H1 (cell line): ENCODE measurements at regions not wholly inside any gene's neighbourhood (a gene's known extent, or its start where the extent isn't known, plus 50 kb on each side); places are given as distances from the start of the nearest gene placed in this dataset.

Experiments
- CTCF ChIA-PET: fragments of 300-600 bp; sonication (Branson Sonifier 250); formaldehyde crosslinking; loops from one replicate; lab custom pipeline; 2021; ENCODE audit not compliant: partially characterized antibody; lab: Charles Lee
- POLR2A ChIA-PET: fragments of 300-600 bp; sonication (Branson Sonifier 250); formaldehyde crosslinking; loops from one replicate; lab custom pipeline; 2021; ENCODE audit warnings: inconsistent platforms; ENCODE audit not compliant: partially characterized antibody; lab: Charles Lee
- DNase-seq, 2 experiments: peaks; one replicate each; pipeline versions ENCODE4 v3.0.0 to v3.0.0-alpha.2; 2010 to 2022; ENCODE audit warnings: low spot score in 2 of 2, low read depth in 1 of 2, mixed read lengths in 1 of 2
- FAIRE-seq: peaks from 2 replicates; lab custom pipeline; 2011; peaks lifted over from hg19 to GRCh38; lab: Jason Lieb, UNC
- H2AFZ ChIP-seq: 2 replicates; pipeline ENCODE4 v1.8.1; 2012; ENCODE audit warnings: low read length, inconsistent platforms
- H2AK5ac ChIP-seq: 2 replicates; pipeline ENCODE4 v1.6.1; 2013; ENCODE audit warnings: low read depth, low read length
- H2BK120ac ChIP-seq: replicated peaks from 2 replicates; pipeline ENCODE3; 2013; ENCODE audit warnings: low read depth, low read length, inconsistent platforms
- H2BK12ac ChIP-seq: 2 replicates; pipeline ENCODE4 v1.6.1; 2013; ENCODE audit warnings: low read depth, low read length
- H2BK15ac ChIP-seq: 2 replicates; pipeline ENCODE4 v1.6.1; 2013; ENCODE audit warnings: low read length
- H2BK20ac ChIP-seq: 2 replicates; pipeline ENCODE4 v1.6.1; 2013; ENCODE audit warnings: low read length
- H2BK5ac ChIP-seq: 2 replicates; pipeline ENCODE4 v1.6.1; 2013; ENCODE audit warnings: low read depth, low read length
- H3K14ac ChIP-seq: 2 replicates; pipeline ENCODE4 v1.6.1; 2013; ENCODE audit warnings: inconsistent platforms; ENCODE audit not compliant: insufficient read length
- H3K18ac ChIP-seq: 2 replicates; pipeline ENCODE4 v1.6.1; 2013; ENCODE audit warnings: low read length; ENCODE audit errors: extremely low read depth
- H3K23ac ChIP-seq: 2 replicates; pipeline ENCODE4 v1.6.1; 2013; ENCODE audit warnings: inconsistent platforms; ENCODE audit not compliant: insufficient read length
- H3K23me2 ChIP-seq: 2 replicates; pipeline ENCODE4 v1.6.1; 2013; ENCODE audit warnings: low read depth, low read length
- H3K27ac ChIP-seq: 2 replicates; pipeline ENCODE4 v1.6.1; 2011; ENCODE audit warnings: low read depth, low read length, inconsistent platforms
- H3K27me3 ChIP-seq, 4 experiments: replicated peaks in 1 of 4; 1 replicate in 1 of 4; 2 replicates in 3 of 4; pipeline versions ENCODE4 v1.6.1 to v1.8.1; 2011 to 2013; ENCODE audit warnings: low read length in 3 of 4, mild to moderate bottlenecking in 3 of 4, inconsistent platforms in 2 of 4, mixed read lengths in 2 of 4, moderate library complexity in 1 of 4; ENCODE audit not compliant: control insufficient read depth in 3 of 4, insufficient read depth in 3 of 4; ENCODE audit errors: extremely low read depth in 1 of 4
- H3K36me3 ChIP-seq, 4 experiments: 2 replicates each; pipeline versions ENCODE4 v1.6.1 to v1.8.1; 2011 to 2013; ENCODE audit warnings: mild to moderate bottlenecking in 4 of 4, low read length in 3 of 4, moderate library complexity in 2 of 4, control low read depth in 1 of 4, inconsistent platforms in 1 of 4; ENCODE audit not compliant: insufficient read depth in 4 of 4, control insufficient read depth in 2 of 4
- H3K4ac ChIP-seq: replicated peaks from 2 replicates; pipeline ENCODE3; 2013; ENCODE audit warnings: low read length, low read depth, mixed read lengths, inconsistent platforms; ENCODE audit not compliant: insufficient read length
- H3K4me1 ChIP-seq, 4 experiments: replicated peaks in 1 of 4; 1 replicate in 1 of 4; 2 replicates in 3 of 4; pipeline versions ENCODE4 v1.6.1 to v1.8.1; 2011 to 2013; ENCODE audit warnings: low read length in 3 of 4, inconsistent platforms in 2 of 4, mixed read lengths in 1 of 4; ENCODE audit not compliant: insufficient read depth in 4 of 4, control insufficient read depth in 3 of 4
- H3K4me2 ChIP-seq, 2 experiments: 2 replicates each; pipeline versions ENCODE4 v1.6.1 to v1.8.1; 2011 to 2013; ENCODE audit warnings: low read depth in 2 of 2, low read length in 2 of 2, control low read depth in 1 of 2, inconsistent platforms in 1 of 2, mild to moderate bottlenecking in 1 of 2; ENCODE audit not compliant: insufficient read depth in 1 of 2
- H3K4me3 ChIP-seq, 4 experiments: fragments of 200-600, 300-600 bp in 1 of 4; sonication (generic), shearing (Covaris generic), sonication (Bioruptor Twin) in 1 of 4; 2 replicates each; pipeline versions ENCODE4 v1.5.1 to v1.8.1; 2011 to 2016; ENCODE audit warnings: low read length in 4 of 4, low read depth in 3 of 4, control low read depth in 2 of 4, inconsistent platforms in 2 of 4, mild to moderate bottlenecking in 2 of 4, mixed read lengths in 1 of 4, moderate library complexity in 1 of 4; ENCODE audit not compliant: insufficient read depth in 2 of 4; ENCODE audit errors: extremely low read depth in 1 of 4
- H3K56ac ChIP-seq: replicated peaks from 2 replicates; pipeline ENCODE3; 2013; ENCODE audit warnings: low read depth, mild to moderate bottlenecking, mixed read lengths, low read length, inconsistent platforms; ENCODE audit not compliant: insufficient read length
- H3K79me1 ChIP-seq: 2 replicates; pipeline ENCODE4 v1.6.1; 2013; ENCODE audit warnings: low read depth, low read length, control low read depth
- H3K79me2 ChIP-seq, 2 experiments: 2 replicates each; pipeline versions ENCODE4 v1.6.1 to v1.8.1; 2012 to 2013; ENCODE audit warnings: low read length in 2 of 2, mild to moderate bottlenecking in 2 of 2, inconsistent platforms in 1 of 2; ENCODE audit not compliant: insufficient read depth in 2 of 2, control insufficient read depth in 1 of 2
- H3K9ac ChIP-seq, 4 experiments: replicated peaks in 1 of 4; 1 replicate in 1 of 4; 2 replicates in 3 of 4; pipeline versions ENCODE4 v1.6.1 to v1.8.1; 2011 to 2013; ENCODE audit warnings: low read depth in 3 of 4, low read length in 3 of 4, control low read depth in 2 of 4, mild to moderate bottlenecking in 2 of 4, moderate library complexity in 2 of 4, inconsistent platforms in 1 of 4; ENCODE audit errors: extremely low read depth in 1 of 4
- H3K9me3 ChIP-seq, 2 experiments: 2 replicates each; pipeline versions ENCODE4 v1.6.1 to v1.8.1; 2012 to 2013; ENCODE audit warnings: mild to moderate bottlenecking in 2 of 2, moderate library complexity in 2 of 2, control low read depth in 1 of 2, inconsistent platforms in 1 of 2, low read depth in 1 of 2, low read length in 1 of 2, mixed read lengths in 1 of 2; ENCODE audit not compliant: insufficient read depth in 2 of 2
- H4K20me1 ChIP-seq, 2 experiments: replicated peaks in 1 of 2; 2 replicates each; pipeline versions ENCODE3 to v1.8.1; 2011 to 2013; ENCODE audit warnings: inconsistent platforms in 2 of 2, low read length in 2 of 2, mild to moderate bottlenecking in 1 of 2; ENCODE audit not compliant: insufficient read depth in 2 of 2, control insufficient read depth in 1 of 2
- H4K5ac ChIP-seq: 2 replicates; pipeline ENCODE4 v1.6.1; 2013; ENCODE audit warnings: low read length, low read depth, mixed read lengths, inconsistent platforms; ENCODE audit not compliant: insufficient read length
- H4K8ac ChIP-seq: 2 replicates; pipeline ENCODE4 v1.8.0; 2013; ENCODE audit warnings: mild to moderate bottlenecking, moderate library complexity, low read length, inconsistent platforms; ENCODE audit not compliant: insufficient read depth; ENCODE audit errors: extremely low read depth
- H4K91ac ChIP-seq: replicated peaks from 2 replicates; pipeline ENCODE3; 2013; ENCODE audit warnings: low read length, mixed read lengths, inconsistent platforms; ENCODE audit not compliant: insufficient read length
- BCL11A ChIP-seq, 2 experiments: IDR thresholded peaks; one replicate each; pipeline ENCODE4 v1.6.1; 2011; ENCODE audit warnings: low read depth in 2 of 2, low read length in 2 of 2, mild to moderate bottlenecking in 2 of 2
- CBX8 ChIP-seq: fragments of 300-800, 300-1000 bp; sonication (generic); IDR thresholded peaks from 2 replicates; pipeline ENCODE4 v1.7.1; 2016; ENCODE audit warnings: low read depth, low read length, borderline replicate concordance
- CREB1 ChIP-seq: IDR thresholded peaks from 2 replicates; pipeline ENCODE4 v1.6.1; 2012; ENCODE audit warnings: inconsistent platforms
- KDM4A ChIP-seq: IDR thresholded peaks from one replicate; pipeline ENCODE4 v1.7.1; 2012; ENCODE audit warnings: low read depth, mild to moderate bottlenecking, moderate library complexity, low read length, inconsistent platforms; ENCODE audit not compliant: severe bottlenecking
- RBBP5 ChIP-seq: IDR thresholded peaks from 2 replicates; pipeline ENCODE4 v1.7.1; 2012; ENCODE audit warnings: low read depth, mild to moderate bottlenecking, inconsistent platforms, low read length, moderate library complexity, borderline replicate concordance
- TCF12 ChIP-seq: IDR thresholded peaks from 2 replicates; pipeline ENCODE4 v1.6.1; 2011; ENCODE audit warnings: low read depth, mild to moderate bottlenecking, low read length
- ZNF274 ChIP-seq: IDR thresholded peaks from 2 replicates; pipeline ENCODE4 v1.7.0; 2012; ENCODE audit warnings: low read length, borderline replicate concordance; ENCODE audit errors: extremely low read depth
- WGBS, 2 experiments: shearing (Covaris generic) in 1 of 2; methylation state at CpG; one replicate each; pipeline versions ENCODE4 v1.1.6 to v1.1.7; 2013 to 2015; ENCODE audit warnings: low lambda C conversion rate in 2 of 2, mixed read lengths in 2 of 2, inconsistent platforms in 1 of 2, low coverage in 1 of 2, missing lambda C conversion rate in 1 of 2; ENCODE audit not compliant: insufficient replicate concordance in 2 of 2, insufficient coverage in 1 of 2, insufficient read length in 1 of 2; ENCODE audit errors: extremely low coverage in 1 of 2, missing lambda C conversion rate in 1 of 2; 5-methylcytosine and 5-hydroxymethylcytosine counted together

- Histone ChIP-seq H2BK120ac (no peak overlapping the region), H3K4me2 (no peak overlapping the region)
- FAIRE-seq: no peak
- TF ChIP-seq RBBP5: no peak
- TF ChIP-seq CREB1: no peak
- no peak for TF ChIP-seq CBX8
- no peak for TF ChIP-seq BCL11A (IDR thresholded peaks at IDR 0.05; ENCODE audit: low read depth in 2 of 2, low read length in 2 of 2)
- no peak for TF ChIP-seq KDM4A
- TF ChIP-seq TCF12: no peak
- no peak for TF ChIP-seq ZNF274
These were observed 69.3 kb downstream of the FOXL3 start for GRCh38 chr7:359226-359765.

More at GRCh38 chr7:359226-359765, 69.3 kb downstream of the FOXL3 start:
- H2BK15ac ChIP-seq: no peak overlapping the region
- no peak overlapping the region for H2BK12ac ChIP-seq
- no peaks in the 10 kb centered on the region for H3K79me1 ChIP-seq
- H3K23me2 ChIP-seq: peaks cover 6% of the 10 kb centered on the region; the same call in 1 of the 2 replicates
- no peak for DNase-seq
- no peak overlapping the region; the same call in 1 of the 2 replicates for H2AFZ ChIP-seq
- H3K79me2 ChIP-seq: no peaks in the 10 kb centered on the region
- no peak overlapping the region for H3K4me3 ChIP-seq
- no peak overlapping the region for H3K9ac ChIP-seq
- 86% methylated on average over 15 of the region's 19 CpGs; no CpG with 5 or more reads in 1 of the 2 experiments for WGBS, 2 experiments
- no peak overlapping the region for H3K4ac ChIP-seq
- no peaks in the 10 kb centered on the region for H3K36me3 ChIP-seq
- H3K4me1 ChIP-seq: no peaks in the 10 kb centered on the region; a peak in 1 of 7 replicates
- H4K5ac ChIP-seq: no peak overlapping the region
- H3K27ac ChIP-seq: no peak overlapping the region
- no peak overlapping the region for H2BK20ac ChIP-seq
- H3K27me3 ChIP-seq: no peaks in the 10 kb centered on the region
- no peak overlapping the region for H3K23ac ChIP-seq
- POLR2A ChIA-PET: no interaction called here
- no peak overlapping the region for H4K8ac ChIP-seq
- no peak overlapping the region for H2AK5ac ChIP-seq
- no peak overlapping the region for H4K91ac ChIP-seq
- H3K56ac ChIP-seq: no peak overlapping the region
- no peak overlapping the region for H2BK5ac ChIP-seq
- peaks cover 0 to 3% of the 10 kb centered on the region in 2 experiments for H4K20me1 ChIP-seq
- no peak overlapping the region for H3K14ac ChIP-seq
- 0 out of 4 replicates have a peak, but pooled peaks cover 2 to 3% of the 10 kb centered on the region in 2 experiments for H3K9me3 ChIP-seq
- CTCF ChIA-PET: interaction anchor here (1.4 kb wide), 1 partner anchor 14 kb away, joined by 3 read pairs; no protein-coding TSS in a partner anchor
- no peak overlapping the region; the same call in 1 of the 2 replicates for H3K18ac ChIP-seq
